H1 (cell line): ENCODE measurements at regions not wholly inside any gene's neighbourhood (a gene's known extent, or its start where the extent isn't known, plus 50 kb on each side); places are given as distances from the start of the nearest gene placed in this dataset.

Source experiments
- CTCF ChIA-PET: fragments of 300-600 bp; sonication (Branson Sonifier 250); formaldehyde crosslinking; loops from one replicate; lab custom pipeline; 2021; ENCODE audit not compliant: partially characterized antibody; lab: Charles Lee
- POLR2A ChIA-PET: fragments of 300-600 bp; sonication (Branson Sonifier 250); formaldehyde crosslinking; loops from one replicate; lab custom pipeline; 2021; ENCODE audit warnings: inconsistent platforms; ENCODE audit not compliant: partially characterized antibody; lab: Charles Lee
- DNase-seq, 2 experiments: peaks; one replicate each; pipeline versions ENCODE4 v3.0.0 to v3.0.0-alpha.2; 2010 to 2022; ENCODE audit warnings: low spot score in 2 of 2, low read depth in 1 of 2, mixed read lengths in 1 of 2
- FAIRE-seq: peaks from 2 replicates; lab custom pipeline; 2011; peaks lifted over from hg19 to GRCh38; lab: Jason Lieb, UNC
- H2AFZ ChIP-seq: 2 replicates; pipeline ENCODE4 v1.8.1; 2012; ENCODE audit warnings: low read length, inconsistent platforms
- H2AK5ac ChIP-seq: 2 replicates; pipeline ENCODE4 v1.6.1; 2013; ENCODE audit warnings: low read depth, low read length
- H2BK120ac ChIP-seq: replicated peaks from 2 replicates; pipeline ENCODE3; 2013; ENCODE audit warnings: low read depth, low read length, inconsistent platforms
- H2BK12ac ChIP-seq: 2 replicates; pipeline ENCODE4 v1.6.1; 2013; ENCODE audit warnings: low read depth, low read length
- H2BK15ac ChIP-seq: 2 replicates; pipeline ENCODE4 v1.6.1; 2013; ENCODE audit warnings: low read length
- H2BK20ac ChIP-seq: 2 replicates; pipeline ENCODE4 v1.6.1; 2013; ENCODE audit warnings: low read length
- H2BK5ac ChIP-seq: 2 replicates; pipeline ENCODE4 v1.6.1; 2013; ENCODE audit warnings: low read depth, low read length
- H3K14ac ChIP-seq: 2 replicates; pipeline ENCODE4 v1.6.1; 2013; ENCODE audit warnings: inconsistent platforms; ENCODE audit not compliant: insufficient read length
- H3K18ac ChIP-seq: 2 replicates; pipeline ENCODE4 v1.6.1; 2013; ENCODE audit warnings: low read length; ENCODE audit errors: extremely low read depth
- H3K23ac ChIP-seq: 2 replicates; pipeline ENCODE4 v1.6.1; 2013; ENCODE audit warnings: inconsistent platforms; ENCODE audit not compliant: insufficient read length
- H3K23me2 ChIP-seq: 2 replicates; pipeline ENCODE4 v1.6.1; 2013; ENCODE audit warnings: low read depth, low read length
- H3K27ac ChIP-seq: 2 replicates; pipeline ENCODE4 v1.6.1; 2011; ENCODE audit warnings: low read depth, low read length, inconsistent platforms
- H3K27me3 ChIP-seq, 4 experiments: replicated peaks in 1 of 4; 1 replicate in 1 of 4; 2 replicates in 3 of 4; pipeline versions ENCODE4 v1.6.1 to v1.8.1; 2011 to 2013; ENCODE audit warnings: low read length in 3 of 4, mild to moderate bottlenecking in 3 of 4, inconsistent platforms in 2 of 4, mixed read lengths in 2 of 4, moderate library complexity in 1 of 4; ENCODE audit not compliant: control insufficient read depth in 3 of 4, insufficient read depth in 3 of 4; ENCODE audit errors: extremely low read depth in 1 of 4
- H3K36me3 ChIP-seq, 4 experiments: 2 replicates each; pipeline versions ENCODE4 v1.6.1 to v1.8.1; 2011 to 2013; ENCODE audit warnings: mild to moderate bottlenecking in 4 of 4, low read length in 3 of 4, moderate library complexity in 2 of 4, control low read depth in 1 of 4, inconsistent platforms in 1 of 4; ENCODE audit not compliant: insufficient read depth in 4 of 4, control insufficient read depth in 2 of 4
- H3K4ac ChIP-seq: replicated peaks from 2 replicates; pipeline ENCODE3; 2013; ENCODE audit warnings: low read length, low read depth, mixed read lengths, inconsistent platforms; ENCODE audit not compliant: insufficient read length
- H3K4me1 ChIP-seq, 4 experiments: replicated peaks in 1 of 4; 1 replicate in 1 of 4; 2 replicates in 3 of 4; pipeline versions ENCODE4 v1.6.1 to v1.8.1; 2011 to 2013; ENCODE audit warnings: low read length in 3 of 4, inconsistent platforms in 2 of 4, mixed read lengths in 1 of 4; ENCODE audit not compliant: insufficient read depth in 4 of 4, control insufficient read depth in 3 of 4
- H3K4me2 ChIP-seq, 2 experiments: 2 replicates each; pipeline versions ENCODE4 v1.6.1 to v1.8.1; 2011 to 2013; ENCODE audit warnings: low read depth in 2 of 2, low read length in 2 of 2, control low read depth in 1 of 2, inconsistent platforms in 1 of 2, mild to moderate bottlenecking in 1 of 2; ENCODE audit not compliant: insufficient read depth in 1 of 2
- H3K4me3 ChIP-seq, 4 experiments: fragments of 200-600, 300-600 bp in 1 of 4; sonication (generic), shearing (Covaris generic), sonication (Bioruptor Twin) in 1 of 4; 2 replicates each; pipeline versions ENCODE4 v1.5.1 to v1.8.1; 2011 to 2016; ENCODE audit warnings: low read length in 4 of 4, low read depth in 3 of 4, control low read depth in 2 of 4, inconsistent platforms in 2 of 4, mild to moderate bottlenecking in 2 of 4, mixed read lengths in 1 of 4, moderate library complexity in 1 of 4; ENCODE audit not compliant: insufficient read depth in 2 of 4; ENCODE audit errors: extremely low read depth in 1 of 4
- H3K56ac ChIP-seq: replicated peaks from 2 replicates; pipeline ENCODE3; 2013; ENCODE audit warnings: low read depth, mild to moderate bottlenecking, mixed read lengths, low read length, inconsistent platforms; ENCODE audit not compliant: insufficient read length
- H3K79me1 ChIP-seq: 2 replicates; pipeline ENCODE4 v1.6.1; 2013; ENCODE audit warnings: low read depth, low read length, control low read depth
- H3K79me2 ChIP-seq, 2 experiments: 2 replicates each; pipeline versions ENCODE4 v1.6.1 to v1.8.1; 2012 to 2013; ENCODE audit warnings: low read length in 2 of 2, mild to moderate bottlenecking in 2 of 2, inconsistent platforms in 1 of 2; ENCODE audit not compliant: insufficient read depth in 2 of 2, control insufficient read depth in 1 of 2
- H3K9ac ChIP-seq, 4 experiments: replicated peaks in 1 of 4; 1 replicate in 1 of 4; 2 replicates in 3 of 4; pipeline versions ENCODE4 v1.6.1 to v1.8.1; 2011 to 2013; ENCODE audit warnings: low read depth in 3 of 4, low read length in 3 of 4, control low read depth in 2 of 4, mild to moderate bottlenecking in 2 of 4, moderate library complexity in 2 of 4, inconsistent platforms in 1 of 4; ENCODE audit errors: extremely low read depth in 1 of 4
- H3K9me3 ChIP-seq, 2 experiments: 2 replicates each; pipeline versions ENCODE4 v1.6.1 to v1.8.1; 2012 to 2013; ENCODE audit warnings: mild to moderate bottlenecking in 2 of 2, moderate library complexity in 2 of 2, control low read depth in 1 of 2, inconsistent platforms in 1 of 2, low read depth in 1 of 2, low read length in 1 of 2, mixed read lengths in 1 of 2; ENCODE audit not compliant: insufficient read depth in 2 of 2
- H4K20me1 ChIP-seq, 2 experiments: replicated peaks in 1 of 2; 2 replicates each; pipeline versions ENCODE3 to v1.8.1; 2011 to 2013; ENCODE audit warnings: inconsistent platforms in 2 of 2, low read length in 2 of 2, mild to moderate bottlenecking in 1 of 2; ENCODE audit not compliant: insufficient read depth in 2 of 2, control insufficient read depth in 1 of 2
- H4K5ac ChIP-seq: 2 replicates; pipeline ENCODE4 v1.6.1; 2013; ENCODE audit warnings: low read length, low read depth, mixed read lengths, inconsistent platforms; ENCODE audit not compliant: insufficient read length
- H4K8ac ChIP-seq: 2 replicates; pipeline ENCODE4 v1.8.0; 2013; ENCODE audit warnings: mild to moderate bottlenecking, moderate library complexity, low read length, inconsistent platforms; ENCODE audit not compliant: insufficient read depth; ENCODE audit errors: extremely low read depth
- H4K91ac ChIP-seq: replicated peaks from 2 replicates; pipeline ENCODE3; 2013; ENCODE audit warnings: low read length, mixed read lengths, inconsistent platforms; ENCODE audit not compliant: insufficient read length
- BACH1 ChIP-seq: IDR thresholded peaks from 2 replicates; pipeline ENCODE4 v1.6.1; 2012; ENCODE audit warnings: low read length, improper control_type of control experiment
- CBX5 ChIP-seq: fragments of 300-800, 300-1000 bp; sonication (generic); IDR thresholded peaks from 2 replicates; pipeline ENCODE4 v1.7.1; 2016; ENCODE audit warnings: antibody characterized with exemption, low read length, low read depth
- EZH2 ChIP-seq: fragments of 200-600 bp; sonication (generic); IDR thresholded peaks from 2 replicates; pipeline ENCODE4 v1.7.1; 2012; ENCODE audit warnings: low read depth, mild to moderate bottlenecking, moderate library complexity, low read length, inconsistent platforms; ENCODE audit not compliant: severe bottlenecking
- GTF2F1 ChIP-seq: IDR thresholded peaks from 2 replicates; pipeline ENCODE4 v1.6.1; 2012; ENCODE audit warnings: low read depth, low read length, improper control_type of control experiment, borderline replicate concordance
- HDAC6 ChIP-seq: IDR thresholded peaks from one replicate; pipeline ENCODE4 v1.7.1; 2012; ENCODE audit warnings: low read depth, mild to moderate bottlenecking, inconsistent platforms, low read length, moderate library complexity
- POLR2A ChIP-seq, 2 experiments: IDR thresholded peaks; 1 replicate in 1 of 2; 2 replicates in 1 of 2; pipeline ENCODE4 v1.6.1; 2011; ENCODE audit warnings: low read depth in 2 of 2, low read length in 2 of 2, mild to moderate bottlenecking in 2 of 2; ENCODE audit errors: control extremely low read depth in 1 of 2
- TAF1 ChIP-seq: IDR thresholded peaks from 2 replicates; pipeline ENCODE4 v1.6.1; 2011; ENCODE audit warnings: mild to moderate bottlenecking, low read depth, low read length
- WGBS, 2 experiments: shearing (Covaris generic) in 1 of 2; methylation state at CpG; one replicate each; pipeline versions ENCODE4 v1.1.6 to v1.1.7; 2013 to 2015; ENCODE audit warnings: low lambda C conversion rate in 2 of 2, mixed read lengths in 2 of 2, inconsistent platforms in 1 of 2, low coverage in 1 of 2, missing lambda C conversion rate in 1 of 2; ENCODE audit not compliant: insufficient replicate concordance in 2 of 2, insufficient coverage in 1 of 2, insufficient read length in 1 of 2; ENCODE audit errors: extremely low coverage in 1 of 2, missing lambda C conversion rate in 1 of 2; 5-methylcytosine and 5-hydroxymethylcytosine counted together

DNA sequence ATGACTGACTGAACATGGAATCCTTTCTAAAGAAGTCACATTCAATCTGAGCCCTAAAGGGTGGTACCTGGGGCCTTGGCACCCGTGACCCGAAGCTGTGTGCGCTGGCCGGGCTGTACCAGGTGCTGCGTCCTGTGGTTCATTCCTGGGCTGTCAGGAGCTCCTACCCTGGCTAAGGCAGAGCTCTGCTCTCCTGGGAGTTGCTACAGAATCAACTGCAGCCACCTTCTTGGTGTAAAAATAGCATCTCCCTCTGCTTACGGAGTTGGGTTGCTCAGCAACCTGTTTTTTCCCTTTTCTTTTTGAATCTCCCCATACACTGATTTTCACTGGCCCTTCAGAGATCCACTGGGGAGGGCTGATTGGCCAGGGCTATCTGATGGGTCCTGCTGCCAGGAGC, 236.6 kb upstream of the PDE10A start:
- Histone ChIP-seq H3K4ac (no peak overlapping the region), H3K4me1 (no peaks in the 10 kb centered on the region), H2BK20ac (no peak overlapping the region), H3K9me3 (peaks cover 0 to 4% of the 10 kb centered on the region in 2 experiments; a peak in 1 of 4 replicates), H3K18ac (no peak overlapping the region), H3K79me1 (no peaks in the 10 kb centered on the region), H2AK5ac (no peak overlapping the region), H2BK12ac (no peak overlapping the region), H2BK15ac (no peak overlapping the region), H3K27me3 (no peaks in the 10 kb centered on the region), H4K91ac (no peak overlapping the region), H3K4me2 (no peak overlapping the region), H3K4me3 (no peak overlapping the region), H4K5ac (no peak overlapping the region), H3K14ac (no peak overlapping the region), H4K8ac (no peak overlapping the region), H3K36me3 (no peaks in the 10 kb centered on the region), H2BK5ac (no peak overlapping the region), H2AFZ (no peak overlapping the region), H4K20me1 (no peaks in the 10 kb centered on the region), H3K56ac (no peak overlapping the region), H3K23me2 (no peaks in the 10 kb centered on the region), H2BK120ac (no peak overlapping the region), H3K23ac (no peak overlapping the region), H3K79me2 (no peaks in the 10 kb centered on the region), H3K9ac (no peak overlapping the region), H3K27ac (no peak overlapping the region)
- whole genome bisulfite sequencing, 2 experiments = 78% methylated on average over 5 of the region's 6 CpGs; no CpG with 5 or more reads in 1 of the 2 experiments
- DNase-seq (no peak), FAIRE-seq (no peak)
- CTCF ChIA-PET = interaction anchor here (2.5 to 2.6 kb wide), 2 partner anchors 9 to 14 kb away, joined by 7 to 14 read pairs; no protein-coding TSS in a partner anchor
- POLR2A ChIA-PET = no interaction called here
- no peak for TF ChIP-seq POLR2A (IDR thresholded peaks at IDR 0.05; ENCODE audit: control extremely low read depth in 1 of 2, low read depth in 2 of 2, low read length in 2 of 2)
- TF ChIP-seq TAF1 = no peak
- no peak for TF ChIP-seq BACH1
- TF ChIP-seq CBX5 = no peak
- no peak for TF ChIP-seq EZH2
- TF ChIP-seq HDAC6 = no peak
- TF ChIP-seq GTF2F1 = no peak
